GM18511 (cell line): ENCODE measurements at regions not wholly inside any gene's neighbourhood (a gene's known extent, or its start where the extent isn't known, plus 50 kb on each side); places are given as distances from the start of the nearest gene placed in this dataset.
"Not testable (repeated sequence)": the region's sequence is repeated elsewhere in the genome, so short reads cannot be mapped to it uniquely, and the experiment has no call there.

Experiments
- ATAC-seq: cut with Tn5 transposase; IDR thresholded peaks from one replicate; pipeline ENCODE4 v1.9.1; 2021; ENCODE audit warnings: mild to moderate bottlenecking, moderate library complexity; ENCODE audit not compliant: unreplicated experiment

GRCh38 chr13:86920961-86921360 lies 750.2 kb upstream of the SLITRK5 start:
- ATAC-seq = no peak

GRCh38 chr13:86922936-86923335 lies 748.2 kb upstream of the SLITRK5 start:
- no peak for ATAC-seq

- not testable (repeated sequence) for ATAC-seq
Measured at GRCh38 chr13:86926916-86927315, 744.3 kb upstream of the SLITRK5 start.

GRCh38 chr13:86932776-86933334 lies 738.3 kb upstream of the SLITRK5 start:
- ATAC-seq = no peak

GRCh38 chr13:86933676-86934075 lies 737.5 kb upstream of the SLITRK5 start:
- ATAC-seq = no peak

GRCh38 chr13:86937316-86937715 lies 733.9 kb upstream of the SLITRK5 start:
- no peak for ATAC-seq

DNA sequence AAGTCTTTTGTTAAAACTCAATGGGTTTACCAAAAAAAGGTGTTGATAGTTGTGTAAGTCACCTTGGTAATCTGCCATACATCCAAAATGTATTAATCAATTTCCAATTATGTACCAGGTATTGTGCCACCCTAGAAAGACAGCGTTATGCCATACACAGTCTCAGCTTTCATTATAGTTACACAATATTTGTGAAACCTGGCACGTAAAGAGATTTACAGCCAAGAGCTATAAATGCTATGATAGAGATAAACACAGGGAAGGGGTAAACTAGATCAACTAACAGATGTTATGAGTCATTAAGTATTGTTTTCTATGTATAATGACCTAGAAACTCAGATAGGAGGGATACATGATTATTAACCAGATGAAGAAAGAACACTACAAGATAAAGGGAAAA lies 725.6 kb upstream of the SLITRK5 start:
- ATAC-seq = no peak

GRCh38 chr13:86946734-86947133 lies 724.4 kb upstream of the SLITRK5 start:
- ATAC-seq = peak; percentile 74

GRCh38 chr13:86954341-86954740 lies 716.8 kb upstream of the SLITRK5 start:
- ATAC-seq = no peak

- no peak for ATAC-seq
Measured at GRCh38 chr13:86960876-86961275, 710.3 kb upstream of the SLITRK5 start.

DNA sequence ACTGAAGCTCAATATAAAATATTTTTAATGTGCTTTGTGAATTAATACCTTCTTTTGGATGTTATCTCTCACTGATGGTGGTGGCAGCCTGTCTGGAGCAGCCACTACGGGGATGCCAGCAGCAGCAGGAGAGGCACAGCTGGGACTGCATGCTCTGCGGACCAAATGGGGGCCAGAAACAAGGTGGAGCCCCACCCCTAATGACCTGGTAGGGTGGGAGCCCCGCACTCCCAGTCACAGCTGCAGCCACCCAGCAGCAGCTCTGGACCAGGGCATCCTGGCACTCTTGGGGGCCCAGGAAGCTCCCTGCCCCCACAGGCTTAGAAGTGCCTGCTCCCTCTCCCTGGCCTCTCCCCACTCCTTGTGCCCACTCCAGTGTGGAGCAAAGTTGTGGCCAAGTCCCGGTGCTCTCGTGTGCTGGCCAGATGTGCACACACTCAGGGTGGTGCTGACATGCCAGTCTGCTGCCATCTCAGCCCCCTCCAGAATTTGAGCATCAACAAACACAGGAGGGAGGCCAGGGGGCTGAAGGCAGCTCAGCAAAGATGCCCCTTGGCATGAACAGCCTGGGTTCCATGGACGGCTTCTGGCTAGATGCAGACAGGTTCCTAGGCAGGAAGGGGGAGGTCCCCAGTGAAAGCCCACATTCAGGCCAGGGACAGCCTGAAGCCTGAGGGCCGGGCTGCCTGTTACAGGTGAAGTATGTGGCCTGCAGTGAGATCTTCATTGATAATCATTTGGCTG lies 696.7 kb upstream of the SLITRK5 start:
- no peak for ATAC-seq

DNA sequence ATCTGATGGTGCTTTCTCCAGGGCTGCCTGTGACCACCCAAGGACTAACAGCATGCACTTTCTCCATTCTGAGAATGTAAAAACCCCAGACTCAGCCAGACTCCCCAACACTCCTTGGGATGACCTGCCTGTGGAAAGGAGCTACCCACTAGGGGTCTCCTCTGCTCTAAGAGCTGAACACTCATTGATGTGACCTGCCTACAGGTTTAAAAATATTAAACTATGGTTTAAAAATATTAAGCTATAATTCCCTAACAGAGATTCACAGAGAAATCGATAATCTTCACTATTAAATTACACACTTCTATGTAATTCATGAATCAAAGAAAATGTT lies 696.2 kb upstream of the SLITRK5 start:
- no peak for ATAC-seq

GRCh38 chr13:86976521-86977324 lies 694.4 kb upstream of the SLITRK5 start:
- no peak for ATAC-seq

- ATAC-seq = no peak
Measured at GRCh38 chr13:86986448-86986847, 684.7 kb upstream of the SLITRK5 start.

DNA sequence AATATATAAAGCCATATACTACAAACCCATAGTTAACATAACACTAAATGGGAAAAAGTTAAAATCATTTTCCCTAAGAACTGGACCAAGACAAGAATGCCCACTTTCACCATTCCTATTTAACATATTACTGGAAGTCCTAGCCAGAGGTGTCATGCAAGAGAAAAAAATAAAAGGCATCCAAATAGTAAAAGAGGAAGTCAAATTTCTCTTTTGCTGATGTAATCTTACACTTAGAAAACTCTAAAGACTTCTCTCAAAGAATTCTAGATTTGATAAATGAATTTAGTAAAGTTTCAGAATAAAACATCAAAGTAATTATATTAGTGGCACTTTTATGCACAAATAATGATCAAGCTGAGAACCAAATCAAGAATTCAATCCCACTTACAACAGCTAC lies 678.9 kb upstream of the SLITRK5 start:
- no peak for ATAC-seq

- no peak for ATAC-seq
Measured at GRCh38 chr13:87003265-87003664, 667.9 kb upstream of the SLITRK5 start.

- ATAC-seq = no peak
Measured at GRCh38 chr13:87005511-87005910, 665.7 kb upstream of the SLITRK5 start.

GRCh38 chr13:87035526-87035925 lies 635.6 kb upstream of the SLITRK5 start:
- ATAC-seq = no peak

GRCh38 chr13:87042946-87043345 lies 628.2 kb upstream of the SLITRK5 start:
- ATAC-seq = no peak

DNA sequence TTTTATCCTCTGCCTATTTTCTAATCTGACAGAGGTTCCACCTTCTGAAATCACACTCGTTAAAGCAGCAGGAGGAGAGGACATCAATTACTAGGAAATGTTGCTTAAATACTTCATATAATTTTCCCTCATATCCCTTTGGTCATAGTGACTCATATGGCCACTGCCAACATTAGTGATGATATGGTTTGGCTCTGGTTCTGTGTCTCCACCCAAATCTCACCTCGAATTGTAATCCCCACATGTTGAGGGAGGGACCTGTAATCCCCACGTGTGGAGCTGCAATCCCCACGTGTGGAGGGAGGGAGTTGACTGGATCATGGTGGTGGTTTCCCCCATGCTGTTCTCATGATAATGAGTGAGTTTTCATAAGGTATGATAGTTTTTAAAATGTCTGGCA lies 618.4 kb upstream of the SLITRK5 start:
- no peak for ATAC-seq

DNA sequence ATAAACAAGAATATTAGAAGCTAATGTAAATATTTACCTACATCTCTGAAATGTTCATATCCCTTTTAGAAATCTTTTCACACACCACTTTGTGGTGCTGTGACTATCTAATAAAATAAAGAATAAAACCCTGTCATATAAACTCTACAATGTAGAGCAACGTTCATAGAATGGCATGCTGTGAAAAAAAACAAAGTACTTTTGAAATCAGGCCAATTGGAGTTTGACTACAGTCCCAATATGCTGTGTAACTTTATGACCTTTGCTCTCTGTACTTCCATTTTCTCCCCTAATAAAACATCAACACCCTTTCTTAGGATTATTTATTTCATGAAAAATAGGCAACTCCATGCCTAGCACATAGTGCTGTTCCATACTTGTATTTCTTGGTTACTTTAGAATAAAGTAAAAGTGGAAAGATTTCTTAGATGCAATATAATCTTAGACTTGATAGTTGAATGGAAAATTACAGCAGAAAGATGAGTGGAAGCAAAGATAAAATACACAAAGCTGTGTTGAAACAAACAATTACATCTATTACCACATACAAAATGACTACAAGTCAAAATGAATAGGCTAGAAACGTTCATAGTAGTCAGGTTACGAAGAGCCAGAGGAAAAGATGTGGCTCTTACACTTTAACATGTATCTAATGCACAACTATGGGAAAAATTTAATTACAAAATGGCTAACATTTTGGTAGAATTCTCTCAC lies 613.2 kb upstream of the SLITRK5 start:
- ATAC-seq = no peak
